Activated naive CD4-positive, alpha-beta T cell treated with Interleukin-2 at 50 U/mL for 16 hours (primary cell): ENCODE measurements at regions not wholly inside any gene's neighbourhood (a gene's known extent, or its start where the extent isn't known, plus 50 kb on each side); places are given as distances from the start of the nearest gene placed in this dataset.

Experiments used
- DNase-seq: peaks from one replicate; pipeline ENCODE4 v3.0.0-alpha.2; 2020

DNA sequence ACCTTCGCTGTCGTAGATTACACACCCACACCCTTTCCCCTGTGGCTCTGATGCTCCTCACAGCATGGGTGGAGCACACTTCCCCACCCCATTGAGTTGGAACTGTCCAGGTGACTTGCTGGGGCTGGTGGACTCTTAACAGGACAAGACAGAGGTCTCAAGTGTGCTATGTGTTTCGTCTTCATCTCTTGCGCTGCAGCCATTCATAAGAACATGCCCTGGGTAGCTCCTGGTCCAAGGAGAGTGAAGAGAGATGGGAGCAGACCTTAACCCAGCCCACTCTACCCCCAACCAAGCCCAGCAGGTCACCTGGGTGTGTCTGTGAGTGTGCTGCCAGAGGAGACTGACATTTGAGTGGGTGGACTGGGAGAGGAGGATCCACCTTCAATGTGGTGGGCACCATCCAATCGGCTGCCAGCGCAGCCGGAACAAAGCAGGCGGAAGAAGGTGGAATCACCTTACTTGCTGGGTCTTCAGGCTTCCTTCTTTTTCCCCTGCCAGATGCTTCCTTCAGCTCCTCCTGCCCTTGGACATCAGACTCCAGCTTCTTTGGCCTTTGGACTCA is 112.4 kb downstream of the HTR5A start:
- no peak for DNase-seq

DNA sequence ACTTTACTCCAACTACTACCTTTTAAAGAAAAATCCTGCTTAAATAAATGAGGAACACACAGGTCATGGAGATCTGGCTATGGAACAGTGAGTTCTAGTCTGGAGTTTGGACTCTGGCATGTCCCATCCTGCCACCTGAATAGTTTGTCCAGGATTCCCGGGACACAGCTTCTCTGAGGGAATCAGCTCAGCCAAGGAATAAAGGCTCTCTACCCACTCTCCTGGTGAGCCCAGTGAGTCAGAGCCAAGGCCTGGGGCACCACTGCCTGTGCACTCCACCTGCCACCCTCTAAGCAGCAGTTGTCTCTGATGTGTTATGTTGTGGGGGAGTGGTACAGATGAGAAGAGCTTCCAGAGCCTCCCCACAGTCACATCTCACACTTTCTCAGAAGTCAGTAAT is 113.5 kb downstream of the HTR5A start:
- DNase-seq = no peak

DNA sequence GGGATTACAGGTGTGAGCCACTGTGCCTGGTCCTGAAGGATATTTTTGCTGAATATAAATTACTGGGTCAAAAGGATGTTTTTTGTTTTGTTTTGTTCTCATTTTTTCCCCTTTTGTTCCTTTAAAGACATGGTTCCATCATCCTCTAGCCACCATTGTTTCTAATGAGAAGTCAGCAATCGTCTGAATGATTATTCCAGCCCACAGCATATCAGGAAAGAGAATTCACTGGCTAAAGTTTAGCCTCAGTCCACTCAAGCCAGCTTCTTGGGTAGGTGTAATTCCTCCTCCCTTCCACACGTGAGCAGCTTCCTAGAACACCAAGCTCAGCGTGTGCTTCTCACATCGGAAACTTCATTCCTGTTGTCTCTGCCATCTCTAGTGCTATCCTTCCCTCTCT is 112.8 kb upstream of the INSIG1 start:
- DNase-seq = no peak

DNA sequence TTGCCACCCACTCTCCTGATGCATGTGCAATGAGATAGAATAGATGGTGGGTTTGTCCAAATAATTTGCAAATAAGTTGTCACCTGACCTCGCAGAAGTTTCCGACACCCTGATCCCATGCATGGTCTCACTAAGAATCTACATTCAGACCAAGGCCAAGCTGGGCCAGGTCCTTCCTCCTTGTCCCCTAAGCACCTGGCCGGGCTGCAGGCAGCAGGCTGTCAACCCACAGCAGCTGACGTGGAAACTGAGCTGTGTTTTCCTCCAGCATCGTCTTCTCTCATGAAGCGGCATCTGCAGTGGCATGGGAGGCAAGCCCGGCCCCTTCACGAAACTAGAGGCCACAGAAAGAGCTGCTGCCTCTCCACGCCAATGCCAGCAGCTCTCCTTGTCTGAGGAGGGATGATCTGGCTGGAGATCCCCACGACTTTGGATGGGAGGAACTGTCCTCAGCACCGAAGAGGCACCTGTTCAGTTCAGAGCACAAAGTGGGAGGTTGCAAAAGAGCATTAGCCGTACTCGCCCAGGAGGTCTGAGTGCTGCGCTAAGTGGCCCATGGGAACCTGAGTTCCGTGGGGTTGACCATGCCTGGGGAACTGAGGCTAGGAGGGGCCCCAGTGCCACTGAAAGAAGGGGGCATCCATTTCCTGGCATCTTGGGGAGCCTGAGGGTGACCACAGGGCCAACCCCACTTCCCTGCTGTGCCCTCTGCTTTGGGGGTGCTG is 110.5 kb upstream of the INSIG1 start:
- no peak for DNase-seq

DNA sequence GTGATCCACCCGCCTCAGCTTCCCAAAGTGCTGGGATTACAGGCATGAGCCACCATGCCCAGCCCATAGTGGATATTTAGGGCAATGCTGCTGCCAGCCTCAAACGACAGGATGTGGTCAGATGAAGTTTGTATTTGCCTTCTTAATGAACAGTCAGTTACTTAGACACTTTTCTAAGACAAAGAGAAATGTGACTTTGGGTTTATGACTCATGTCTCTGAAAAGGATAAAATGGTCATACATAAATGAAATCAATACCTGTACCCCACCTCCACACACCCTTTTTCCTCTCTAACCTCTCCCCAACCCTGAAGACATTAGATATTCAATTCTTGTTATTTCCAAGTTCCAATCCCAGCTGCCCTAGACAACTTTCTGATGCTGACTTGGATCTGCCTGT is 109.3 kb upstream of the INSIG1 start:
- no peak for DNase-seq

DNA sequence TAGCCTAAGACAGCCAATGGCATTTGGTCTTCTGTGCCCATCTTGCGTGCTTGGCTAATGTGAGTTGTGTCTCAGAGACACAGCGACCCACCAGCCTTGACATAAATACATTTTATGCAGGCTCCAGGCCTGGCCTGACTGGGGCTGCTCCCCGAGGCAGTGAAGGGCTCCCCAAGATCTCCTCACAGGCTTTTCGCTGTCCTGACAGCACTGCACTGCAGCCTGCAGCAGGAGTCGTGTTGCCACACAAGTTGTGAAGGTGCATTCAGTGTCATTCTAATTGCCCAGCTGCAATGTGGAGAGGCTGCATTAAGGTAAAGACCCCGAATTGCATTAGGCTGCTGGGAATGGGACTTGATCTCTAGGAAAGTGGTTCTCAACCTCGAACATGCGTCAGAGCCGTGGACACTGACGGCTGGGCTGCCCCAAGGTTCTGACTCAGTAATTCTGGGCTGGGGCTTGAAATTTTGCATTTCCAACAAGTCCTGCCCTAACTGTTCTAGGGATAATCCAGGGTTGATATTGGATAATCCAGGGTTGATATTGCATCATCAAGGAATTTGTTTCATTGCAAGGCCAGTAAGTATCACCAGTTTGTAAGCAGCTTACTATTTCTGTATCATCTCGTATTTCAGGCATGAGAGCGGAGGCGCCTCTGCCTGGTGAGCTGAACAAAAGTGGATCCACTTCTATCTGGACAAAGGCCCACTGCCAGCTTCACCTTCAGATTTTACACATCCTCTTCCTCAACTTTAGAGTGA is 108.7 kb upstream of the INSIG1 start:
- no peak for DNase-seq

DNA sequence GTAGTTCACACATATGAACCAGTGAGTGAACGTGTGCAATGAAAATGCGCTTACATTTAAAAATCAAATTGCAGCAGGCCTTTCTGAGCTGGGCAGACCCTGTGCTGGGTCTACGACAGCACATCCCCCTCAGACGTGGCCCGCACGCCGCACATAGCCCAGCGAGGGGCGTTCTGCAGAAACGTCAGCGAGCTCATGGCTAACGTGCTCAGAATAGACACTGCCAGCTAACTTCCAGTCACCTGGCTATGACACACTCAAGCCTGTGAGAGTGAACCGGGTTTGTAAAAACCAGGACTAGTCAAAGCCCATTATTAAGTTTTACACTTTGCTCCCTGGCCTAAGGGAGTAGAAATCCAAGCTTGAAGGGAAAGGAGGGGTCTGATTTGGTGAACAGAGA is 108.1 kb upstream of the INSIG1 start:
- DNase-seq = no peak

DNA sequence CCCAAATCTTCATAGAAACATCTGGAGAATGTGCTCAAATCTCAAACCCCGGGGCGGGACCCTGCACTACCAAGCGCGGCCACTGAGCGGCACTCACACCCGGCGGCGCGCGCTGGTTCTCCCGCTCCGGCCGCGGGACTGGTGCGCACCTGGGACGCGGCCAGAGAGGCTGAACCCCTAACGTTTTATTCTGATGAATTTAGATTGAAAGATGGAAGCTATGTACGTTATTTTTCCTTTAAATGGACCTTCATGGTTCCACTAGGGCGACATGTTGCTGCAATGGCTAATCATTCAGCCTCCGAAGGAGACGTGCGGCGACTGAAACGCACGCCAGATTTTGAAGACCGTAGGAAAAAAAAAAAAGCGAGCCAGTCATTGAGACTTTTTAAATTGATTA is 107.0 kb upstream of the INSIG1 start:
- DNase-seq = peak; percentile 74

DNA sequence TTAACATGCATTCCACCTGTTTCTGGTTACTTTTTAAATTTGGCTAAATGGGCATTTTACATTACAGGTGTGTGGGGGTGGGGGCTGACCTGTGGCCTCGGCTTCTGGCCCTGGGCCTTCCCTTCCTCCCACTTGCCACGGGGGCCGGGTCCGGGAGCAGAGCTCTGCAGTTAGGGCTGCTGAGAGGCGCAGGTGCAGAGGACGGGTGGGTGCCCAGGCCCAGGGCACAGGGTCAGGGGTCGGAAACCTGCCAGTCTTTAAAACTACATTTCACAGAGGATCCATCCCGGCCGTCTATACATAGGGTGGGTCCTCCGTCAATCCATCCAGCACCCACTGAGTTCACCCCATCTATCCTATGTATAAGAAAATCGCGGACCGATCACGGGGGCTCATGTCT is 106.5 kb upstream of the INSIG1 start:
- no peak for DNase-seq

DNA sequence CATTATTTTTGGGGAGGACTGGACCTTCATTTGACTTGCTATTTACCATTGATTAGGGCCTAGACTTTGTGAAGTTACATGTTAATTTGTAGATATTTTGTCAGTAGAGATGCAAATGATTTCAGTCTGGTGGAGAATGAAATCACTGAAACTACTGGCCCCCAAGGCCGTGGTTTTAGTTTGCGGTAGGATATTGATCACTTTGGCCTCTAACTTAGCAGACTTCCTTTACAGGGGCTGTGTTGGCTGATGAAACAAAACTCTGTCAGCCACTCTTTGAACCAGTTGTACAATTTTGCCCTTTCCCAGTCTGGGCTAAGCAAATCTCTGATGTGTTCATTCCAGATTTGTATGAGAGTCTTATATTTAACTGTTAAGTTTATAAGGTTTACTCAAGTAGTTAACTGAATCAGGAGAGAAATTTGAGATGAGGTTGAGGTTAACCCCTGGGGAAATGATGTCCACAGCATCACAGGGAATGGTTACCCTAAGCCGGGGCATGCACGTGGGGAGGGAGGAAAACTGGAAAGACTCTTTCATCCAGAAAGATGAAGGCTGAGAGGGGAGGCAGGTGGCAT is 105.7 kb upstream of the INSIG1 start:
- DNase-seq = no peak

DNA sequence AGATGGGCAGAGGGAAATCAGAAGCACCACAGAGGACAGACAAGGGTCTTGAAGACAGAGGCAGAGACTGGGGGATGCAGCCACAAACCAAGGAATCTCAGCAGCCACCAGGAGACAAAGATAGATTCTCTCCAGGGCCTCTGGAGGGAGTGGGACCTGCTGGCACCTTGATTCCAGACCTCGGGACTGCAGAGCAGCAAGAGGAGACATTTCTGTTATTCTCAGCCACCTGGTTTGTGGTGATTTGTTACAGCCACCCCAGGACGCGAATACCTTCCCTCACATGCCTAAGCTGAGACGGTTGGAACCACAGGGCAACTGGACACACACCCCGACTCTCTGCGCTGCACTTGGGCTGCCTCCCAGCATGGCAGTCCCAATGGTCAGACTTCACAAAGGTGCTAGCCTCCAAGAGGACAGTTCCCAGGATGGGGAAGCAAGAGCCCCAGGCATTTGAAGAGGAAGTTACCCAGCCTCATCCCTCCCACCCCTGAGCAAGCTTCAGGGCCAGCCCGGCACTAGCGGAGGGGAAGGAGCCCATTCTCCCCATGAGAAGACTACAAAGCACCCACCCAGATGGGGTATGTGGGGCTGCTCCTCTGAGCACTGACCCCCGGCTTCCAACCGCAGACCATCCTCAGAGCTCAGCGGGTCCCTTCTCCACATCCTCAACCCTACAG is 104.6 kb upstream of the INSIG1 start:
- DNase-seq = no peak

DNA sequence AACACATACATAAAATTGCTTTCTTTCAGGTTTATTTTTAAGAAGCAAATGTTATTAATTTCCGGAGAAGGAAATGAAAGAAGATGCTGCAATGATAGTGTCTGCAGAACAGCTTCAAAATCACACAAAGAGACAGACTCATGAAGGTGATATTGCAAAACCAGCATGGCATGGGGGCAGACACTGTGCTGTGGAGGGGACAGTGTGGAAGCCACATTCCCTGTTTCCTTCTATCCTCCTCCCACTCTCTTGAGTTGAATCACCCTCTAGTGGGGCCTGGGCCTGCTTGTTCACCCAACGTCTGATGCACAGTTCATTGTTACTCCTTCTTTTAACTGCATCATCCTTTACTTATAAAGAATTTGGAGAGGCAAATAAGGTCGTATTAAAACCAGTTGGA is 104.0 kb upstream of the INSIG1 start:
- no peak for DNase-seq

DNA sequence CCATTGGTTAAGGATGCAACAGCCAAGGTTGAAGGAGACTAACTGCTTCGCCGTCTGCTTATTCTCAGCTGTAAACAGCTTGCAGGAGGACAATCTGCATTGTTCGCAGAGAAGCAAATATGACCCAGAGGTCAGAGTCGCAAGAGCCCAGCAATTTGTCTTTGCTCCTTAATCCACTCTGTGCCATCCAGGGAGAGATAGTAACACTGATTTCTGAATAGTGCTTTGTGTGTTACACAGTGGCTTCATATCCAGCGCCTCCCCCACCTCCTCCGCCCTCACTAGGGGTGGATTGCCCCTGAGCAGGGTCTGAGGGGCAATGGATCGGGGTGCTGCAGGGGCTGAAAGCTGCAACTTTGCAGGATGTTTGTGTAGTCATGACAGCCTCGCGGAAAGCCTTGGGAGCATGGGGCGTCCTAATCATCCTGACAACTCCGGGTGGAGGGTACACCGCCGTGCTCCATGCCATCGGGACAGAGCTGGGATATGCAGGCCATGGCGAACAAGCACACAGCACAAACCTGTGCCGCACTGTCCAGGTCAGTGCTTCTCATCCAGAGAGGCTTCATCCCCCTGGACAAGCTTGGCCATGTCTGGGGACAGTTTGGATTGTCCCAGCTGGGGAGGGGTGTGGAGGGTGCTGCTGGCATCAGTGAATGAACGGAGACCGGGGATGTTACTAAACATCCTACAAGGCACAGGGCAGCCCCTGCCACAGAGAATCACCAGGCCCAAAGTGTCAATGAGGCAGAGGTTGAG is 103.1 kb upstream of the INSIG1 start:
- DNase-seq = no peak

DNA sequence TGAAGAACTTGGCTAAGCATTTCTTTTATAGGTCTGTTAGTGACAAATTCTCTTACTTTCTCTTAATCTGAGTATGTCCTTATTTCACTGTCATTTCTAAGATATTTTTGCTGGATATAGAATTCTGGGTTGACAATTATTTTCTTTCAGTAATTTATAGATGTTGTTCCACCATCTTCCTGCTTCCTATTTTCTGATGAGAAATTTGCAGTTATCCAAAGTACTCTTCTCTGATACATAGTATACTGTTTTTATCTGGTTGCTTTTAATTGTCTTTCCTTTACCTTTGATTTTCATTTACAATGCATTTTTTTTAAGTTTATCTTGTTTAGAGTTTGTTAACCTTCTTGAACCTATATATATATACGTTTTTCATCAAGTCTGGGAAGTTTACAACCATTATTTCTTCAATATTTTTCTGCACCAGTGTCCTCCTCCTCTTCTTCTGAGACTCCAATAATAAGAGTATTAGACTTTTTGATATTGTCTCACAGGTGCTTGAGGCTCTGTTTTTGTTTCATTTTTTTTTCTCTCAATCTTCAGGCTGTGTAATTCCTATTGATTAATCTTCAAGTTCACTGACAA is 101.6 kb upstream of the INSIG1 start:
- DNase-seq = no peak

DNA sequence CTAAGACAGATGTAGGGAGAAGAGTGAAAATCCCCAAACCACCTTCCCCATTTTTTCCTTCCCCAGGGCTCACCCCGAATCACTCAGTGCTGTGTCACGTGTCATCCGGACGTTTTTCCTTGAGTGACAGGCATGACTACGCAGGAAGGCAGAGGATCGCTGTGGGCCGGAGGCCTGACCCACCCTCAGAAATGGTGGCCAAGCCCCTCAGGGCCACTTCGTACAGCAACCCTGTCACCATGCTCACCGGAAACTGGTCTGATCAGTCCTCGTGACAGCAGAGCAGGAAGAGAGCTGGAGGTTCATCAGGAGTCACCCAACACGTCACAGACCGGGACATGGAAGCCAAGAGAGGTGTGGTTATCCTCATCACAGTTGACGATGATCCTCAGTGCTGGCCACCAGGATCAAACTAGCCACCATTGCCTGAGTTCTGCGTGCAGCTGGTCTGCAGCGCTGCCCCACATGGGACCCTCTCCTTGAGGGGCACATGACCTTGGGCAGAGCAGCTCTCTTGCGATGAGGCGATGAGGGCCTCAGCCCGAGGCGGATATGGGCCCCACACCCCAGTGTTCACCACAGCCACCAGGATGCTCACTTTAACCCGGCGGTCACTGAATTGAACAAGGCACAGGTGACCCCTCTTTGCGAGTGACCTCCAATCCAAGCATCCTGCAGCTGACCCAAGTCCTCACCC is 99.3 kb upstream of the INSIG1 start:
- no peak for DNase-seq

DNA sequence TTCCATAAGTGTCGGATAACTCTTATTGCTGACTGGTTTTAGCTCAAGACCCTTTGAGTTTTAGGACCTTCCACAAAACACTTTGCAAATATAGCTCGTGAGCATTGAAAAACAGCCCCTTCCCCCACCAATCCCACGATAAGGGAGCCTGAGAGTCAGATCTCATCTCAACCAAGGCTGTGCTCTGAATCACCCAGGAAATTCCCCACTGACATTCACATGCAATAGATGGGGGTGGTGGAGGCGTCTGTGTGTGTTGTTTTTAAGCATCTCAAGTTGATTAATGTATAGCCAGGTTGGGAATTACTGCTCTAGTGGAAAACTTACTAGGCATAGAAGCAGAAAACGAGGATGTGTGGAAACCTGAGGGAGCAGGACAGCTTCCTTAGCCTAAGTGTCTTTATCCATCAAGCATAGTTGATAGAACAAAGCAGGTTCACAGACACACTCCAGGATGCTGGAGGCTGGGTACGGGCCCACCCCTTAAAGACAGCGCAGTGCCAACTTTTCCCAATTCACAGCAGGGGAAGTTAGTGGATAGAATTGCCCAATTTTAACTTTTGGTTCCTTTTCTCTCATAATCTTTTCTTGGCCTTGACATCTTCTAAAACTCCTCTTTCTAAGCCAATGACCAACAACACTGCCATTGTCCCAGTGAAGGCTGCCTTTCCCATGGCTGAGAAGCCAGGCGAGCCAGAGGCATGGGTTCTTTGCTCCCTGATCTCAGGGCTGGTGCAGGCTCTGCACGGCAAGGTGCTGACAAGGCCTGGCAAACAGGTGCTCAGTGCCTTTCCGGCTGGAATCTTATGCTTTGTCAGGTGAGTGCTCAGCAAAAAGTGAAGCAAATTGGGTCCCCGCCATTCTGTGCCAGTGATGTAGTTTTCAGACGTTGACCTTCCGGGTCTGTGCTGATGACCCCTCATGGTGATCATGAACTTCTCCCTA is 98.5 kb upstream of the INSIG1 start:
- peak; percentile 77 for DNase-seq

DNA sequence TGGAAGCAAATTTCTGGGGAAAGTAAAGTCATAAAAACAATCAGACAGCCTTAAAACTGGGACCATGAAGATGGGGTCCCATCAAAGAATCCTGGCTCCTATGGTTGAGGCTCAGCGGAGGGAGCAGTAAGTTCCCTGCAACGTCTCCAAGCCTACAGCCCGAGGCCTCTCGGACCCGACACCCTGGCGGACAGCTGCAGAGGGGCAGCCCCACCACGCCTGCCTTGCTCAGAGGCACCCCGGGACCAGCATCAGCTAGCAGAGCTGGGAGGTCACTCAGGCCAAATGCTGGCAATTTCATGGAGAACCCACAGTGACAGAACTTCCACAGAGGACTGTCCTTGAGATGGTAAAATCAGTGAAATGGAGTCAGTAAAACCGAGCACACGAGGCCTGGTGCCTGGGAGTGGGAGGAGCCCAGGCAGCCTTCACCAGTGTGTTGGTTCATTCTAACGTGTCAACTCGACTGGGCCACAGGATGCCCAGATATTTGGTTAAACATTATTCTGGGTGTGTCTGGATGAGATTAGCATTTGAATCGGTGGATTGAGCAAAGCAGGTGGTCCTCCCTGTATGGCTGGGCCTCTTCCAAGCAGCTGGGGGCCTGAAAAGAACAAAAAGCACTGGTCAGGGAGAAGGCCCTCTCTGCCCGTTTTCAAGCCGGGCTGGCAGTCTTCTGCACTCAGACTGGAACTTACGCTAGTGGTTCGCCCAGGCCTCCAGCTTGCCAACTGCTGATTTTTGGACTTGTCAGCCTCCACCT is 96.2 kb upstream of the INSIG1 start:
- no peak for DNase-seq

DNA sequence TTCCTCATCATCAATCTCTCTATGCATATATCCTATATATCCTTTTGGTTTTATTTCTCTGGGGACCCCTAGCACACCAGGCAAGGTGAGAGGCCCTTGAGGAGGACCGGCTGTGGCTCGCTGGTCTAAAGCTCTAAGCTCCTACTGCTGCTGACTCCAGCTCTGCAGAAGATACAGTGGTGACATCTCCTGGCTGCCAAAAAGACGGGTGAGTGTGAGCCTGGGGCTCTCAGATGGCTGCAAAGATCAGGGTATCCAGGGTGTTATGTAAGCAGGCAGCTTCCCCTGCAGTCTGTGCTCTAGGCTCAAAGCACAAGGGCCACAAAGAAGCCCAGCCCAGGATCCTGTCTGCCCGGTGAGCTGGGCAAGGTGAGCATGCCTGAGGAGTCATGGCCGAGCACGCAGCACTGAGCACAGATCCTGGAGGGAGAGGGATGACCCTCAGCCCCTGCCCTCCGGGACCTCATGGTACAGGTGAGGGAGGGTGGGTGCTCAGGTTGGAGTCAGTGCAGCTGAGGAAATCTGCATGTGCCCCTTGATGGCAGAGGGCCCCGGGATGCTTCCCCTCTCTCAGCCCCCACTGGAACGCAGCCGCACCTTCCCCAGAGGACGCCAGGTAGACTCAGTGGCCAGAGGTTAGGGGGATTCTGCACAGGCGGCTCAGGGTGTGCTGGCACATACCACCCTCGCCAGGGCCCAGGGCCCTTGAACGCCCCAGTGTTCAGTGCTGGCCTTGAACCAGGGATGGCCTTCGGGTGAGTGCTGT is 95.4 kb upstream of the INSIG1 start:
- DNase-seq = no peak
